HFF-Myc (cell line): ENCODE measurements at regions not wholly inside any gene's neighbourhood (a gene's known extent, or its start where the extent isn't known, plus 50 kb on each side); places are given as distances from the start of the nearest gene placed in this dataset.

Experiments
- DNase-seq: peaks from one replicate; pipeline ENCODE4 v3.0.0-alpha.2; 2011; ENCODE audit warnings: low read depth; ENCODE audit errors: extremely low read depth
- H3K4me3 ChIP-seq: replicated peaks from 2 replicates; pipeline ENCODE4 v1.5.1; 2011; ENCODE audit warnings: low read depth, mild to moderate bottlenecking, control low read depth, low read length
- TF ChIP-seq, protein P1 (sequence below): IDR thresholded peaks from 2 replicates; pipeline ENCODE4 v1.5.1; 2012; ENCODE audit warnings: mild to moderate bottlenecking, low read depth, low read length, control low read depth; ENCODE audit errors: missing control alignments

DNA sequence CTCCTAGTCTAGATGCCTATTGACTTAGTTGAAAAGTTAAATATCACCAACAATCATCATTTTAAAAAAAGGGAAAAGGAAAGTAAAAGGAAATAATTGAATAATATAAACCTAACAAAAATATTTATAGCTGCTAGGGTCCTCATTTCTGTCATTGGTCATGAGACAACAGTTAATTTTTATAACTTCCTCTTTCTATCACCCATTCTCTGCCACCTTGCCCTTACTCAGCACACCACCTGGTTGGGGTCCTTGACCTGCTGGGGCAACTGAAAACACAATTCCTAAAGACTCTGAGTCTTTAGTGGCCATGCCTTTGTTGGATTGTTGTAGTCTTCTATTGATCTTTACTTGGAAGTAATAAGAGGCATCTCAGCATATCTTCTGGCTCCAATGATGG lies 179.5 kb upstream of the MAST4 start:
- TF ChIP-seq, protein P1, sequence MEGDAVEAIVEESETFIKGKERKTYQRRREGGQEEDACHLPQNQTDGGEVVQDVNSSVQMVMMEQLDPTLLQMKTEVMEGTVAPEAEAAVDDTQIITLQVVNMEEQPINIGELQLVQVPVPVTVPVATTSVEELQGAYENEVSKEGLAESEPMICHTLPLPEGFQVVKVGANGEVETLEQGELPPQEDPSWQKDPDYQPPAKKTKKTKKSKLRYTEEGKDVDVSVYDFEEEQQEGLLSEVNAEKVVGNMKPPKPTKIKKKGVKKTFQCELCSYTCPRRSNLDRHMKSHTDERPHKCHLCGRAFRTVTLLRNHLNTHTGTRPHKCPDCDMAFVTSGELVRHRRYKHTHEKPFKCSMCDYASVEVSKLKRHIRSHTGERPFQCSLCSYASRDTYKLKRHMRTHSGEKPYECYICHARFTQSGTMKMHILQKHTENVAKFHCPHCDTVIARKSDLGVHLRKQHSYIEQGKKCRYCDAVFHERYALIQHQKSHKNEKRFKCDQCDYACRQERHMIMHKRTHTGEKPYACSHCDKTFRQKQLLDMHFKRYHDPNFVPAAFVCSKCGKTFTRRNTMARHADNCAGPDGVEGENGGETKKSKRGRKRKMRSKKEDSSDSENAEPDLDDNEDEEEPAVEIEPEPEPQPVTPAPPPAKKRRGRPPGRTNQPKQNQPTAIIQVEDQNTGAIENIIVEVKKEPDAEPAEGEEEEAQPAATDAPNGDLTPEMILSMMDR, result no peak
- no peak overlapping the region for H3K4me3 ChIP-seq
- no peak for DNase-seq

DNA sequence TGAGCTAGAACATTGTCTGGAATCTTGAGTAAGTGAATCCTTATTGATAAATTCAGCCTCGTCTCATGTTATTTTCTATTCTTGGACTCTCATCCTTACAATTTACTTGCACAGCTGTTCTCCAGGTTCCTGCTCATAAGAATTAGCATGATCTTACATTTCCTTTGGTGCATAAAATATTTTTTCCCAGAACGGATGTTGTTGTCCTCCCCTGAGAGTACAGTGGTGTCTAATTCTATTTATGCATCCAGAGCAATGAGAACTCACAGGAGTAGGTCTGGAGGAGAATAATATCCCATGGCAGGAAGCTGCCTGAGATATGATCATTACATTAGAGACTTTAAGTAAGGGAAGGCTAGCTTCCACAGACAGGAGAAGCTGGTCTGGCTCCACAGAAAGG lies 178.4 kb upstream of the MAST4 start:
- TF ChIP-seq, protein P1, result no peak
- DNase-seq, result no peak
- no peak overlapping the region for H3K4me3 ChIP-seq

DNA sequence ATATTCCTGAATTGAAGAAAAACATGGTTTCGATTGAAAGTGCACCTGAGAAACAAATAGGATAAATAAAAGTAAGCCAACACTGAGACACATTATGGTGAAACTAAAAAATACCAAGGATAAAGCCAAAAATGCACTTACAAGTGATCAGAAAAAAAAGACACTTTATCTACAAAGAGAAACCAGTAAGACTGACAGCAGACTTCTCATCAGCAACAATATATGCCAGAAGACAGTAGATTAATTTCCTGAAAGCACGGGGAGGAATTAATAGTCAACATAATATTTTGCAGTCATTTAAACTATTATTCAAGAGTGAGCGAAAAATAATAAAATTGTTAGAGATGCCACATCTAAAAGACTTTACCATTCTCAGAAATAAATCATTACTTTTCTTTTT lies 172.7 kb upstream of the MAST4 start:
- DNase-seq, result no peak
- TF ChIP-seq, protein P1, result no peak
- H3K4me3 ChIP-seq, result no peak overlapping the region

DNA sequence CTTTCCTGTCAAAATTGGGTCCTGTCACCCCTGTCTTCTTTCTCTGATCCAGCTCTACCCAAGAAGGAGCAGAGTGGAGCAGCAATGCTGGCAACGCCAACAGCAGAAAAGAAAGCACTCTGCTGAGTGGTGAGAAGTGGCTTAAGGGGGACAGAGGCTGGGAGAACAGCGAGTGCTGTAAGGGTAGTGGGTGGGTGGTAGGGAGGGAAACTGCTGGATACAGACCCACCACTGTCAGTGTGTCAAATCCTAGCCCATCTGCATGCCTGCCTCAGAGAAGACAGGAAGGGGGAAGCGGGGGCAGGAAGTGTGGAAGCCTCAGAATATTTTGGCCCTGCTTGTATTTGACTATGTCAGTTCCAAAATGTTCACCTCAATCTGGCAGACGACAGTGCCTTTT lies 170.4 kb upstream of the MAST4 start:
- TF ChIP-seq, protein P1, result no peak
- no peak for DNase-seq
- H3K4me3 ChIP-seq, result no peak overlapping the region

DNA sequence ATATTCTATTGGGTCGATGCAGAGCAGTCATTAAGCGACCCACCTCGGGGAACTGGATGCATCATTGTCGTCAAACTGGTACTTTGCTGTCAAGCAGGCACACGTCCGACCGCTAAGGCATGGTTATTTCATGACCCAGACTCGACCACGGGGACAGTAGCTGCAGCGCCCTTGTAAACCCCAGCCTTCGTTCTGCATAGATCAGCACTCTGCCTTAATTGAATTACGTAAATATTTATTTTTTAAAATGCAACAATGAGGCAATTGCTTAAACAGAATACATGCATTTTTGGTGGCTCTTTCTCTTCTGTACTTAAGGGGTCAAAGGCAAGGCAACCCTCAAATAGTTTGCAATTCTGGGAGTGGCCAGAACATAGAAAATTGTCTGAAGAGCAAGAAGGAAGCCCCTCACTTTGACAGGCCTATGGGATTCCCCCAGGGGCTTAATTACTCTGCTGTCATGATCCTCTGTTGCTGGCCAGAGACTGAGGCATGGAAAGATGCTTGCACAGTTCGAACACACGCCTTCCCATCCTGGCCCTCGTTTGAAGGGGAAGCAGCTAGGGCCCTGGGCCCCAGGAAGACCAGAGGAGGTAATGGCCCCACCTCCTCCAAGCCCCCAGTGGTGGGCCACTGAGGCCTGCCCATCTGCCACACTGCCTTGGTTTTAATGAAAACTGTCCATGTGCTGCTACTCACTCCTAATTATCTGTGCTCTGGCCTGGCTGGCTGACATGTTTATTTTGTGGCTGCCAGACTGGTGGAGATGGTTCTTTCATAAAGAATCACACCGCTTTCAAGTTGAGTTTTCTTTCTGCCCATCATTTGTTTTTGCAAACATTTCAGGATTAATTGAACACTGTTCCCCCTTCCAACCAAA lies 169.7 kb upstream of the MAST4 start:
- no peak for DNase-seq
- H3K4me3 ChIP-seq, result no peak overlapping the region
- TF ChIP-seq, protein P1, result no peak

DNA sequence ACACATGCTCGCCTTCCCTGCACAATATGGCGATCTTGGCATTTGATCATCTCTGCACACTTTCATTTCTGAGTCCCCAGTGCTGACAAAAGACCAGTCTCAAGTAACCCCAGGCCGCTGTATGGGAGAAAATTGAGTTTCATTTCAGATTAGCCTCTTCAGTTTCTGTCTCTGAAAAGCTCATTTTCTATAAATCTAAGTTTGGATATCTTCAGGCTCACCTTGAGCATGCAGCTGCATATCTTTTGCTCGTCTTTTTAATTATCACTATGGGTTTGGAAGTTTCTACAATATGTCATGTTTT lies 169.1 kb upstream of the MAST4 start:
- TF ChIP-seq, protein P1, result no peak
- DNase-seq, result no peak
- H3K4me3 ChIP-seq, result no peak overlapping the region

DNA sequence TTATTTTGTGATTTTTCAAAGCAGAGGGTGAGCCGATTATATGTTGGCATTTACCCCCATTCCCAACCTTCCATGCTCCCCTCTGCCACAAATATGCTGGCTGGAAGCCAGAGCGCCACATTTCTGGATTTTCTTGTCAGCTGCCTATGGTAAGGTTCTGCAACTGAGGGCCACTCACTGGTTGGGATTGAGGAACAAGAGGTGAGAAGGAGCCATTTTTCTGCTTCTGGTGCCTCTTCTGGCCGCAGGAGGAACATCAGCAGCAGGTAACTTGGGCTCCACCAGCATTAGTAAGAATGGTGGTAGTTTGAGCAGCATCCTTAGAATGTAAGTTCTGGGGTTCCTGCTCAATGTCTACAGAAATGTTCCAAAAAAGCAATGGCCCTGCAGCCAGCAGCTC lies 159.5 kb upstream of the MAST4 start:
- TF ChIP-seq, protein P1, result peak; percentile 18
- DNase-seq, result no peak
- no peak overlapping the region for H3K4me3 ChIP-seq
